ENCODE measurements at regions not wholly inside any gene's neighbourhood (a gene's known extent, or its start where the extent isn't known, plus 50 kb on each side); places are given as distances from the start of the nearest gene placed in this dataset.
A peak's percentile ranks its signal among the peaks of the same experiment; 100 is the strongest.

GRCh38 chr17:33514369-33514768 is 221.3 kb upstream of the ASIC2 start:
- DNase-seq (ENCODE audit: low read depth in 2 of 2): no peak

DNA sequence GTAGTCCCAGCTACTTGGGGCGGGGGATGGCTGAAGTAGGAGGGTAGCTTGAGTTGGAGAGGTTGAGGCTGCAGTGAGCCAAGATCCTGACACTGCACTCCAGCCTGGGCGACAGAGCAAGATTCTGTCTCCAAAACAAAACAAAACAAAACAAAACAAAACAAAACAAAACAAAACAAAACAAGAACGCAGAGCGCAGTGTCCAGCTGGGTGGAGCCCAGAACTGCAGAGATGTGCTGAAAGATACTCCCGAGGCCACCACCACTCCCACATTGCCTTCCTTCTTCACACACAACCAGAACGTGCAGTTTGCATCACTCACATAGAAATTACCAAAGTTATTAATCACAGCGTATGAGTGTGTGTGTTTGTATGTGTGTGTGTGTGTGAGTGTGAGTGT is 222.9 kb upstream of the ASIC2 start:
- no peak for DNase-seq (ENCODE audit: low read depth in 2 of 2)

DNA sequence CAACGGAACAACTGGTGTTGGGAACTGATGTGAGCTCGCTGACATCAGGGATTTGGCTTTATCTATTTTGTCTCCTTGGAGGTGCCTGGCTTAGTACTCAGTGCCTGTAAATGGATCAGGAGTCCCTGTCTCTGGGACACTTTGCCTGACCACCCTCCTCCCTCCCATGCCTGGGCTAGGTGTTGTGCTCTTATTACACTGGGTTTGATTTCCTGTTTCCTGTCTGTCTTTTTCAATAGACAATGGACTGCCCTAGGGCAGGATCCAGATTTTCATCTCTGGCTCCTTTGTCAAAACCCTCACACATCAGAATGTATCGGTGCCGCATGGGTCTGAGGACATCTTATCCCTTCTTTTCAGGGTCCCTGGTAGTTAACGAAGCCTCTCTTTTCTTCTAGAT is 223.6 kb upstream of the ASIC2 start:
- no peak for DNase-seq (ENCODE audit: low read depth in 2 of 2)

DNA sequence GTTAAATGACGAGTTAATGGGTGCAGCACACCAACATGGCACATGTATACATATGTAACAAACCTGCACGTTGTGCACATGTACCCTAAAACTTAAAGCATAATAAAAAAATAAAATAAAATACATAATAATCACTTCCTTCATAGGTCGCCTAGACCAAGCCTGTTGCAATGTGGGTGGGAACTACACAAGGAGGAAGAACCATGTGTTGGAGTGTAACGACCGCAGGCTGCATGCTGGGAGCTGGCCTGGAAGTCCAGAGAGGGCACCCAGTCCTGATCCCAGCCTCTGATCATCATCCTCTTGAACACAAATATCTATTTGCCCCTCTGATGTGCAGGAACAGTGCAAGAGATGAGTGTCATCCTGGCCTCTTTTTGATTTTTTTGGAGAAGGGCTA is 224.7 kb upstream of the ASIC2 start:
- no peak for DNase-seq (ENCODE audit: low read depth in 2 of 2)

GRCh38 chr17:33519692-33520091 is 226.6 kb upstream of the ASIC2 start:
- no peak for DNase-seq (ENCODE audit: low read depth in 2 of 2)

DNA sequence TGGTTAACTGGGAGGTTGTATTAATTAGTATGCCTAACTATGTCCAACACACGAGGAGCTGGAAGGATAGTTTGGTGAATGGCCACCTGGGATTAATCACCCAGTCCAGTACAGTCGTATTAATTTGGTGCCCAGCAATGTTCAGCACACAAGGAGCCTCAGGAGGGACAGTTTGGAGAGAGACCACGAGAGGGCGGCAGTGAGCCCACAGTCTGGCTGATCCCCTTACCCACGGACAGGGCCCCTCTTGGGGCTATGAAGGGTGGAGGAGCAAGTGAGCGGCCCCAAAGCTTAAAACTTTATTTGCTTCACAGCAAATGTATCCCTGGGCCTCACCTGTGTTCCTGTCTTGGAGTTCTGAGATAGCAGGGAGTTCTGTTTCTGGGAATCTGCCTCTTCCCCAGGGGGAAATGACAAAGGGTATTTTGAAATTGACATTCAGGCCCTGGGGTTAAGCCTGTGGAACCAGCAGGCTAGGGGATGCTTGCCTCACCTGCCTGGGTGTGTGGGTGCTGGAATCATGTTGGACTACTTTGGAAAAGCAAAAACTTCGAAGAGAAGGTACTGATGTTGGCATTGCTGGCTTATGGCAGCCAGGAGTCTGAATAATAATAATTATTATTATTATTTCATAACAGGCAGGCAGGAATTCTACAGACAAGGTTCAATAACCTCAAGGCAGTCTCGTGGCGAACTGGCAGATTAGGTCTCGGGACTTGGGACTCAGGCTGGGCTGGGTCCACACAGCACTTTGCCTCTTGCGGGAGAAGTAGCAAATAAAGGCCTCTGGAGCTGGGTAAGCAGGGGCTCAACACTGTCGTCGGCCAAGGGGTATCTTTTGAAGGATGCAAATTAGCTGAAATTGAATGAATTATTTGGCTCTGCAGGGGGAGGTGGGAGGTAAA is 227.6 kb upstream of the ASIC2 start:
- DNase-seq (ENCODE audit: low read depth in 2 of 2): peak in 1 of 2 donors; percentile 10

DNA sequence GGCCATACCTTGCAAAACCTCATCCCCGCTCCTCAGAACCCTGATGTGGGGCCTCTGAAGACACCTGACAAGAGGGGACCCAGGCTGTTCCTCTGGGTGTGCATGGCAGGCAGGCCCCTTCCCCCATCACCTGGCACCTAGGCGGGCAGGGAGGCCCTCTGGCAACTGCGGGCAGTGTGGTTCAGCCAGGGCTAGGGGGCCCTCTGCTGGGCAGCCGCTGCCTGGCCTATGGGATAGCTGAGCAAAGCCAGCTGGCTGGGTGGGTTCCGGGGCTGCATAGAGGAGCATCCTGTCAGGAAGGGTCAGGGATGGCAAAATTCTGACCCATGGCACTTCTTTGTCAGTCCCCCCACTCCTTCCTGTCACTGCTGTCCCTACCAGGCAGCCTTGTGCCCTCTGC is 228.7 kb upstream of the ASIC2 start:
- no peak for DNase-seq (ENCODE audit: low read depth in 2 of 2)

DNA sequence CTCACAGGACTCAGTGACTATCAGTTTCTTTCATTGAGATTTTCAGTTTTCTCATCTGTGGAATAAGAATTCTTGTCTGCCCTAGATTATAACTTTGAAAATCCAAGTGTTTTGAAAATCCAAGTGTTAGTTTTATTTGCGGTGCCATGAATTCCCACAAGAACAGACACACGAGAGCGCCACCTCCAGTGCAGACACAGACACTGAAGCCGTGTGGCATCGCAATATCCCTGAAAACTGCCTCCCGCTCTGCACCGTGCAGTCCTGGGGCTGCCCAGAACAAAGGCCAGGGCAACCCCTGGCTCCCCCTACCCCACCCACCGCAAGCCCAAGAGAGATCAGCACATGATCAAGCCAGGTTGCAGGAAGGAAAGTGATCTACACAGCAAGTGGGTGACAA is 229.5 kb upstream of the ASIC2 start:
- no peak for DNase-seq (ENCODE audit: low read depth in 2 of 2)

DNA sequence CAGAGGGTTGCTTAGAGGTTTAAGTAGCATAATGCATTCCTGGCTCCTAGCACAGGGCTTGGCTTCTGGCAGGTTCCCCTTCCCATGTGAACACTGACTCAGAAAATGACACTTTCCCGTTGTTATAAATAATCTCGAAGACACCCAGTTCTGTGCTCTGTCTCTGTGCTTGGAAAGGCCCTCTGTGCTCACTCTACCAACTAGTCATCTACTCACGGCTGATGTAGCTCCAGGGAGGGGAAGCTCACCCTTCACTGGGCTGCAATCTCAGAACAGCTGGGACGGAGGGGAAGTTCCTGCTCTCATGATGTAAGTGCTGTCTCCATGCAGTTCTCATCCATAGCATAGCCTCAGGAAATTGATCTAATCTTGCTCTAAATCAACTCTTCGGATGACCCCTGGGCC is 230.5 kb upstream of the ASIC2 start:
- DNase-seq (ENCODE audit: low read depth in 2 of 2): no peak

DNA sequence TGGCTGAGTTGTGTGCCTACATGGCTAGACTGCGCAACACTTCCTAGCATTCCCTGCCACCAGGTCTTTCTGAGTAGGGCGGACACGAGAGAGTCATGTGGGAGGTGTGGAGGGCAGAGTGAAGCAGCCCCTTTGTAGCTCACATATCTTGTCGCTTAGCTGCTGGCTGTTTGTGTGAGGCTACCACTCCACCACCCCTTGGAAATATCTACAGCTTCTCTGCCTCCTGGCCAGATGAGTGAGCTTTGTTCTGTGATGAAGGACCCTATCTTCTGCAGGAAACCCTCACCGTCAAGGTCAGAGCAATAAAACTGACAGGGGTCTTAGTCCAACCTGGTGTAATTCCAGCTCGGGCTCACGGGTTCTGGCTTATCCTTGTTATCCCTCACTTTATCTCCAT is 232.1 kb upstream of the ASIC2 start:
- no peak for DNase-seq (ENCODE audit: low read depth in 2 of 2)

- DNase-seq (ENCODE audit: low read depth in 2 of 2): no peak
These were observed 233.6 kb upstream of the ASIC2 start for GRCh38 chr17:33526717-33527116.

GRCh38 chr17:33527290-33527689 is 234.2 kb upstream of the ASIC2 start:
- DNase-seq (ENCODE audit: low read depth in 2 of 2): no peak

GRCh38 chr17:33528846-33529245 is 235.8 kb upstream of the ASIC2 start:
- DNase-seq (ENCODE audit: low read depth in 2 of 2): no peak

- no peak for DNase-seq (ENCODE audit: low read depth in 2 of 2)
These were observed 236.7 kb upstream of the ASIC2 start for GRCh38 chr17:33529816-33530215.

GRCh38 chr17:33531311-33531710 is 238.2 kb upstream of the ASIC2 start:
- no peak for DNase-seq (ENCODE audit: low read depth in 2 of 2)

DNA sequence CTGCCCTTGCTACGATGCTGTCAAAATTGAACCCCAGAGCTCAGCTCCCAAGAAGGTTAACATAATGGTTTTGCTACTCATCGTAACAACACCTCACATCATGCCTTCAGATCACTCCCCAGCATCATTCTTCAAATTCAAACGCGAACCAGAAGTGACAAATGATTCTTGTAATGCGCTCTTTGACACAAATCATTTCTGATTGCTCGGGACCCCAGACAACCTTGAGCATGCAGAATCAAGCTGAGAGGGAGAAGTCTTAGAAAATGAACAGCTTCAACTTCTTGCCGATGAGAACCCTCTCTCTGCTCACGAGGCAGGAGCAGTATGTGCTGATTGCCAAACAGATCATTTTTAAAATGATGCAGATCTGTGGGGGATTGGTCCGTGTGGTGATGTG is 241.0 kb upstream of the ASIC2 start:
- DNase-seq (ENCODE audit: low read depth in 2 of 2): no peak

- no peak for DNase-seq (ENCODE audit: low read depth in 2 of 2)
These were observed 252.0 kb upstream of the ASIC2 start for GRCh38 chr17:33545124-33545523.

DNA sequence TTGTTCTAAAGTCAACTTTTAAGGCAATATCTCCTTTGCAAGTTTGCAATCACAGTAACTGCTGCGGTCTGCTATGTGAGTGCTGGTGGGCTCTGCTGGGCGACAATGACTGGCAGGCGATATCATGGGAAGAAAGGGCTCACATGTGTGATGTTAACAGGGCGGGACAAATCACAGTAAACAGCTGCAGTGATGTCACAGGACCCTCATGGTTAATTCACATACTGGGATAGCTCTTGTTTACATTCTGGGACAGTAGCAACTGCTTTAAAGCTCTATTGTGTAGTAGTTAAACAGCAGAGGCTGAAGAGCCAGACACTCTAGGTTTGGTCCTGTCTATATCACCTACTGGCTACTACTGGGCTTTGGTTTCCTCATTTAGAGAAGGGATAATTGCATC is 257.2 kb upstream of the ASIC2 start:
- no peak for DNase-seq (ENCODE audit: low read depth in 2 of 2)

- no peak for DNase-seq (ENCODE audit: low read depth in 2 of 2)
These were observed 258.0 kb upstream of the ASIC2 start for GRCh38 chr17:33551075-33551474.

GRCh38 chr17:33551911-33552310 is 258.8 kb upstream of the ASIC2 start:
- no peak for DNase-seq (ENCODE audit: low read depth in 2 of 2)

DNA sequence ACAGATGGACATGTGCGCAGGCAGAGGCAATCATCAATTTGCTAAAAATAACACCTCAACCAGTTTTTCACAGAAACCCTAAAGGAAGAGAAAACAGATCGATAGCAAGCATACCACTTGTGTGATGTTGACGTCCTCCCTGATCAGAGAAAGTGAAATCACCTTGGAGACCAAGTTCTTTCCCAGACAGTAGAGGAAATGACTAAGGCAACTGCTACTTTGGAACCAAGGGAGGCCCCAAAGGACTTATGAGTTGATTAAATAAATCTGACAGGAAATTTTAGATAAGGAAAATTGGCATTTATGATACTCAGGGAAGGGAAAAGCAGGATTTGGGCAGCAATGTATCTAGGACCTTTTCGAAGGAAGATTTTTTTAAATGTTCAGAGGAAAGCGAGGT is 267.1 kb upstream of the ASIC2 start:
- no peak for DNase-seq (ENCODE audit: low read depth in 2 of 2)

GRCh38 chr17:33560871-33561270 is 267.8 kb upstream of the ASIC2 start:
- DNase-seq (ENCODE audit: low read depth in 2 of 2): no peak

- no peak for DNase-seq (ENCODE audit: low read depth in 2 of 2)
These were observed 268.7 kb upstream of the ASIC2 start for GRCh38 chr17:33561569-33562334.

Measured in stimulated activated CD4-positive, alpha-beta T cell treated with anti-CD3 and anti-CD28 coated beads, Interleukin-1b, Interleukin-23, amount 100 ng/mL, for 1 hour (primary cell).